Type B pancreatic cell (in vitro differentiated cells): ENCODE measurements at regions not wholly inside any gene's neighbourhood (a gene's known extent, or its start where the extent isn't known, plus 50 kb on each side); places are given as distances from the start of the nearest gene placed in this dataset.

Source experiments
- DNase-seq: peaks from one replicate; pipeline ENCODE4 v3.0.0; 2021; ENCODE audit warnings: mixed read lengths; ENCODE audit not compliant: unreplicated experiment; ENCODE audit errors: extremely low spot score
- H3K27ac Mint-ChIP-seq: 2 replicates; pipeline ENCODE4 v1.8.0; 2021; ENCODE audit warnings: mild to moderate bottlenecking, mixed read lengths
- H3K27me3 Mint-ChIP-seq: 2 replicates; pipeline ENCODE4 v1.8.0; 2021; ENCODE audit warnings: mixed read lengths
- H3K36me3 Mint-ChIP-seq: 2 replicates; pipeline ENCODE4 v1.8.0; 2021; ENCODE audit warnings: mixed read lengths
- H3K4me1 Mint-ChIP-seq: one replicate; pipeline ENCODE4 v1.8.0; 2021; ENCODE audit warnings: mixed read lengths; ENCODE audit not compliant: unreplicated experiment
- H3K4me3 Mint-ChIP-seq: 2 replicates; pipeline ENCODE4 v1.8.0; 2021; ENCODE audit warnings: mild to moderate bottlenecking, mixed read lengths
- H3K9me3 Mint-ChIP-seq: 2 replicates; pipeline ENCODE4 v1.8.0; 2021; ENCODE audit warnings: mixed read lengths
- CTCF ChIP-seq: fragments of 200-600 bp; sonication (generic); conservative IDR thresholded peaks from 2 replicates; pipeline ENCODE4 v1.5.0; 2021; ENCODE audit warnings: antibody characterized with exemption, mild to moderate bottlenecking

DNA sequence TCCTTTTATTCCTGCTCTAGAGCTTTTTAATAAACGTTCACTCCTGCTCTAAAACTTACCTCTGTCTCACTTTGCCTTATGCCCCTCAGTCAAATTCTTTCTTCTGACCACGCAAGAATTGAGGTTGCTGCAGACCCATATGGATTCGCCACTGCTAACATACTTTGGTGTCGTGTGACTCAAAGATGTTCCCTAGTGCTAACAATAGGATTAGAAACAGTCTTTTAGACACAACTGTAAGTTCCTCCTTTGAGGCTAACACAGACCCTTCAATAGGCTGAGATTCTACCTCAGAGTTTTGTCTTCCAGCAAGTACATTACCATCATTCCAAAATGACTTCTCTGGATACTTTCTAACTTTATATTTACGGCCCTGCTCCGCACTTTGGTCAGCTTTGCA is 149.5 kb upstream of the COX10 start:
- TF ChIP-seq CTCF = no peak
- no peak overlapping the region for H3K4me3 Mint-ChIP-seq
- H3K9me3 Mint-ChIP-seq = peaks cover 3% of the 10 kb centered on the region
- DNase-seq = no peak
- H3K36me3 Mint-ChIP-seq = no peaks in the 10 kb centered on the region
- H3K27ac Mint-ChIP-seq = no peak overlapping the region
- peaks cover 3% of the 10 kb centered on the region for H3K27me3 Mint-ChIP-seq
- peaks cover 18% of the 10 kb centered on the region for H3K4me1 Mint-ChIP-seq

DNA sequence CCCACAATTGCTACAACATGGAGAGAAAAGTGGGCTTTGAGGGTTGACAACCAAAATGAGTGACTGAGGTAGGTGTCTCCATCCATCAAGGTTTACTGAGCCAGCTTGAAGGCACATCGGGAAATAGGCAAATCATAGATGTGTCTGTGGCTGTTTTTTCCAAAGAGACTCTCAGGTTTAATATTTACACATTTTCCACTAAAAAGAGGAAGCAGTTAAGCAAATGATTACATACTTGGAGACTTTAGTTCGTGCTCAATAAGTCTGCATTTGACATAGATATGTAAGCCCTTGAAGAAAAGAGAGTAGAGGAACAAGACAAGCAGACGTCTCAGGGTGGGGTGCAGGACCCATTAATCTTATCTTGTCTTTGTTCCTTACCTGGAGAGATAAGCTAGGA is 148.9 kb upstream of the COX10 start:
- no peak for TF ChIP-seq CTCF
- Mint-ChIP-seq H3K4me1 (peaks cover 18% of the 10 kb centered on the region), H3K4me3 (no peak overlapping the region), H3K36me3 (no peaks in the 10 kb centered on the region), H3K27ac (no peak overlapping the region), H3K9me3 (peaks cover 3% of the 10 kb centered on the region), H3K27me3 (peaks cover 3% of the 10 kb centered on the region)
- DNase-seq = no peak

DNA sequence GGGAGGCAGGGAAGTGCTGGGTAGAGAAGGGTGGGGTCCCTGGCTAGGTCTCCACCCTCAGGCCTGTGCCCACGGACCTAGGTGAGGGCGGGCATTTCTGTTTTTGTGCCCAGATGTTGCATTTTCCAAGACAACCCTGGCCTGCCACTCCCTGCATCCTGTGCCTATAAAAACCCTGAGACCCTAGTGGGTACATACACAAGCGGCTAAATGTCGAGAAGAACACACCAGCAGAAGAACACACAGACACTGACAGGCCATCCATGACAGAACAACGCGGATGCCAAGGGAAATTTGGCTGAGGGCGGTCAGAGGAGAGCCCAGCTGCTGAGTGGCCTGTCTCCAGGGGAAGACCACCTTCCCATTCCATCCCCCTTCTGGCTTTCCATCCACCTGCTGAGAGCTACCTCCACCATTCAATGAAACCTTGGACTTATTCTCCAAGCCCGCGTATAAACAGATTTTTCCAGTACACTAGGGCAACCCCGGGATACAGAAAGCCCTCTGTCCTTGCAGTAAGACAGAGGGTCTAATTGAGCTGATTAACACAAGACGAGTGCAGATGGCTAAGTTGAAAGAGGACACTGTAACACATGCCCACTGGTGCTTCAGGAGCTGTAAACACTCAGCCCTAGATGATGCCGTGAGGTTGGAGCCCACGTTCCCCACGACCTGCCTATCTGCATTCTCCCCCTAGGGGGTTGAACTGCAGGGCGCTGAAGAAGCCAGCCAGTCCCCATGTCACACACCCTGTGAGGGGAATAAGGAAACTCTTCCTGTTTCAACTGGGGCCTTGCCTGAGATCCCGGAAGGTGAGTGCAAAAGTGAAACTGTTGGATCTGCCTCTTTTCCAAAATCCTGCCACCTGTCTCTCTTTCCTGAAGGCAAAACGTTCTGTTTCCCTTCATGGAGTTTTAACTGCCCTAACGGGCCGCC is 147.2 kb upstream of the COX10 start:
- no peaks in the 10 kb centered on the region for H3K36me3 Mint-ChIP-seq
- H3K9me3 Mint-ChIP-seq = no peaks in the 10 kb centered on the region
- peaks cover 17% of the 10 kb centered on the region for H3K4me1 Mint-ChIP-seq
- H3K27me3 Mint-ChIP-seq = peaks cover 3% of the 10 kb centered on the region
- TF ChIP-seq CTCF = no peak
- no peak for DNase-seq
- H3K4me3 Mint-ChIP-seq = no peak overlapping the region
- no peak overlapping the region for H3K27ac Mint-ChIP-seq

GRCh38 chr17:13922885-13923284 is 146.4 kb upstream of the COX10 start:
- Mint-ChIP-seq H3K9me3 (no peaks in the 10 kb centered on the region), H3K27ac (no peak overlapping the region), H3K27me3 (peaks cover 3% of the 10 kb centered on the region), H3K36me3 (no peaks in the 10 kb centered on the region), H3K4me3 (no peak overlapping the region), H3K4me1 (peaks cover 9% of the 10 kb centered on the region)
- TF ChIP-seq CTCF = no peak
- no peak for DNase-seq

DNA sequence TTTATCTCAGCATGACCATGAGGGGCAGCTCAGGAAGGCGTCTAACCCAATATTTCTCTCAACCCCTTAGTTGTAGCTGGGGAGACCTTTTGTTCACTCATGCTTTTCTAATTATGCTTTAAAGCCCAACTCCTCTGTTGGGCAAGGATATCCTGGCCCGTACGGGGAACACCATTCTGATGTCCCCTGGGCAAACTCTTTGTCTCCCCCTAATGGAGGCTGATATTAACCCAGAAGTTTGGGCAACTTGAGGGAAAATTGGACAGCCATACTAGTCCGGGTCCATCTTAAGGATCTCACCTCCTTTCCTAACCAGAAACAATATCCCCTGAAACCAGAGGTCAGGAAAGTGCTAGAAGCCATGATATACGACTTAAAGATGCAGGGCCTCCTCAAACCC is 143.7 kb upstream of the COX10 start:
- no peaks in the 10 kb centered on the region for H3K4me1 Mint-ChIP-seq
- H3K9me3 Mint-ChIP-seq = no peaks in the 10 kb centered on the region
- no peak overlapping the region for H3K27ac Mint-ChIP-seq

More for the DNA sequence above, 143.7 kb upstream of the COX10 start:
- Mint-ChIP-seq H3K36me3 (no peaks in the 10 kb centered on the region), H3K4me3 (no peak overlapping the region), H3K27me3 (no peaks in the 10 kb centered on the region)
- no peak for DNase-seq
- no peak for TF ChIP-seq CTCF
